Panc1 (cell line): ENCODE measurements at regions not wholly inside any gene's neighbourhood (a gene's known extent, or its start where the extent isn't known, plus 50 kb on each side); places are given as distances from the start of the nearest gene placed in this dataset.

Experiments
- ATAC-seq: fragments of 200-7000 bp; cut with Tn5 transposase; 2 replicates; pipeline ENCODE4 v1.9.1; 2020; ENCODE audit warnings: mild to moderate bottlenecking, moderate library complexity
- BruUV-seq: library from RNA; stranded (reverse); fragments of 400-500 nt; replicated peaks from 2 replicates; lab custom pipeline; 2021; lab: Mats Ljungman, UMichigan
- CTCF ChIA-PET: fragments of 300-600 bp; sonication (Branson Sonifier 250); formaldehyde crosslinking; loops from one replicate; lab custom pipeline; 2022; ENCODE audit warnings: antibody characterized with exemption; lab: Charles Lee
- POLR2A ChIA-PET: fragments of 300-600 bp; sonication (Branson Sonifier 250); formaldehyde crosslinking; loops from one replicate; lab custom pipeline; 2022; ENCODE audit warnings: antibody characterized with exemption; lab: Charles Lee
- DNase-seq: peaks from one replicate; pipeline ENCODE4 v3.0.0-alpha.2; 2010; ENCODE audit warnings: low read depth, low spot score
- H3K27ac ChIP-seq: 2 replicates; pipeline ENCODE4 v1.5.1; 2011; ENCODE audit warnings: mild to moderate bottlenecking, low read length, inconsistent platforms
- H3K27me3 ChIP-seq: fragments of 200-500 bp; sonication (Bioruptor generic); 2 replicates; pipeline ENCODE4 v1.6.0; 2014; ENCODE audit warnings: low read length, inconsistent platforms; ENCODE audit not compliant: control insufficient read depth, insufficient read depth
- H3K36me3 ChIP-seq: fragments of 200-500 bp; sonication (Bioruptor generic); 2 replicates; pipeline ENCODE4 v1.5.1; 2014; ENCODE audit warnings: inconsistent platforms, mild to moderate bottlenecking, low read length, moderate library complexity; ENCODE audit not compliant: control insufficient read depth, insufficient read depth
- H3K4me1 ChIP-seq: 2 replicates; pipeline ENCODE4 v1.5.1; 2011; ENCODE audit warnings: inconsistent platforms, mild to moderate bottlenecking, low read length, moderate library complexity; ENCODE audit not compliant: control insufficient read depth, insufficient read depth
- H3K4me3 ChIP-seq, 2 experiments: 2 replicates each; pipeline ENCODE4 v1.5.1; 2011 to 2012; ENCODE audit warnings: low read depth in 2 of 2, low read length in 2 of 2, mild to moderate bottlenecking in 2 of 2, inconsistent platforms in 1 of 2, moderate library complexity in 1 of 2
- H3K9me3 ChIP-seq: fragments of 200-500 bp; sonication (Bioruptor generic); 2 replicates; pipeline ENCODE4 v1.5.1; 2014; ENCODE audit warnings: low read depth, mild to moderate bottlenecking, inconsistent platforms, low read length, moderate library complexity; ENCODE audit not compliant: control insufficient read depth, insufficient read depth
- POLR2AphosphoS5 ChIP-seq: IDR thresholded peaks from 2 replicates; pipeline ENCODE4 v1.6.1; 2012; ENCODE audit warnings: mild to moderate bottlenecking, low read depth, low read length, moderate library complexity
- SIN3A ChIP-seq: IDR thresholded peaks from 2 replicates; pipeline ENCODE4 v1.6.1; 2012; ENCODE audit warnings: low read depth, mild to moderate bottlenecking, low read length, moderate library complexity, borderline replicate concordance; ENCODE audit not compliant: insufficient read depth
- TCF7L2 ChIP-seq: IDR thresholded peaks from 2 replicates; pipeline ENCODE4 v1.6.1; 2011; ENCODE audit warnings: mild to moderate bottlenecking, low read depth, low read length, inconsistent platforms
- in situ Hi-C: cut with HindIII; loops from 2 replicates; pipeline ENCODE4 v1.10.0; 2016; ENCODE audit warnings: low sequenced_read_pairs, low pct_unique_long_range_greater_than_20kb
- intact Hi-C: fragments of 100-400 bp; cut with micrococcal nuclease; formaldehyde crosslinking; loops from one replicate; pipeline ENCODE4 v1.10.0; 2022; ENCODE audit not compliant: unreplicated experiment
- TF ChIP-seq, protein P1 (sequence below), 2 experiments: IDR thresholded peaks; 2 replicates each; pipeline ENCODE4 v1.6.1; 2011 to 2012; ENCODE audit warnings: low read depth in 2 of 2, control low read depth in 1 of 2, low read length in 1 of 2, mild to moderate bottlenecking in 1 of 2, moderate library complexity in 1 of 2; ENCODE audit not compliant: insufficient read depth in 1 of 2
- TF ChIP-seq, protein P2 (sequence below): fragments of 450-650 bp; IDR thresholded peaks from 2 replicates; pipeline ENCODE4 v1.5.1; 2017; ENCODE audit warnings: mild to moderate bottlenecking

DNA sequence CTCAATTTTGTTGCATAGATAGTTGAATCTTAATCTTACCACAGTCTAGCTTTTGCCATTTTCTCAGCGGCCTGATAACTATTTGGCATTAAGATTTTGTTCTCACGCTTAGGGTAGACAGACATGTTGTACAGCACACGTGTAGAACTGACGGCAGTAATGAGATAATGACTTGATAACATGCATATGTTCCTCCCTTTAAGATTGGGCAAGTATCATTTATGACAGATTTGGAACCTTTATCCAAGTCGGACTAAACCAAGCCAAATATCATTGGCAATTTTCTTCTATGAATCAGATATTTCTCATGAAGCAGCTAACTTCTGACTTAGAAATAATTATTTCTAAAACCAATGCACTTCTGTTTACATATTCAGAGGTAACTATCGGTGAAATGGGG, 205.5 kb downstream of the NDFIP2 start:
- in situ Hi-C loops = no loop called here
- TF ChIP-seq POLR2AphosphoS5 (no peak), TCF7L2 (no peak), SIN3A (no peak)
- TF ChIP-seq, protein P1, sequence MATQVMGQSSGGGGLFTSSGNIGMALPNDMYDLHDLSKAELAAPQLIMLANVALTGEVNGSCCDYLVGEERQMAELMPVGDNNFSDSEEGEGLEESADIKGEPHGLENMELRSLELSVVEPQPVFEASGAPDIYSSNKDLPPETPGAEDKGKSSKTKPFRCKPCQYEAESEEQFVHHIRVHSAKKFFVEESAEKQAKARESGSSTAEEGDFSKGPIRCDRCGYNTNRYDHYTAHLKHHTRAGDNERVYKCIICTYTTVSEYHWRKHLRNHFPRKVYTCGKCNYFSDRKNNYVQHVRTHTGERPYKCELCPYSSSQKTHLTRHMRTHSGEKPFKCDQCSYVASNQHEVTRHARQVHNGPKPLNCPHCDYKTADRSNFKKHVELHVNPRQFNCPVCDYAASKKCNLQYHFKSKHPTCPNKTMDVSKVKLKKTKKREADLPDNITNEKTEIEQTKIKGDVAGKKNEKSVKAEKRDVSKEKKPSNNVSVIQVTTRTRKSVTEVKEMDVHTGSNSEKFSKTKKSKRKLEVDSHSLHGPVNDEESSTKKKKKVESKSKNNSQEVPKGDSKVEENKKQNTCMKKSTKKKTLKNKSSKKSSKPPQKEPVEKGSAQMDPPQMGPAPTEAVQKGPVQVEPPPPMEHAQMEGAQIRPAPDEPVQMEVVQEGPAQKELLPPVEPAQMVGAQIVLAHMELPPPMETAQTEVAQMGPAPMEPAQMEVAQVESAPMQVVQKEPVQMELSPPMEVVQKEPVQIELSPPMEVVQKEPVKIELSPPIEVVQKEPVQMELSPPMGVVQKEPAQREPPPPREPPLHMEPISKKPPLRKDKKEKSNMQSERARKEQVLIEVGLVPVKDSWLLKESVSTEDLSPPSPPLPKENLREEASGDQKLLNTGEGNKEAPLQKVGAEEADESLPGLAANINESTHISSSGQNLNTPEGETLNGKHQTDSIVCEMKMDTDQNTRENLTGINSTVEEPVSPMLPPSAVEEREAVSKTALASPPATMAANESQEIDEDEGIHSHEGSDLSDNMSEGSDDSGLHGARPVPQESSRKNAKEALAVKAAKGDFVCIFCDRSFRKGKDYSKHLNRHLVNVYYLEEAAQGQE (IDR thresholded peaks at IDR 0.05; ENCODE audit: insufficient read depth in 1 of 2, low read depth in 2 of 2, low read length in 1 of 2) = no peak
- TF ChIP-seq, protein P2, sequence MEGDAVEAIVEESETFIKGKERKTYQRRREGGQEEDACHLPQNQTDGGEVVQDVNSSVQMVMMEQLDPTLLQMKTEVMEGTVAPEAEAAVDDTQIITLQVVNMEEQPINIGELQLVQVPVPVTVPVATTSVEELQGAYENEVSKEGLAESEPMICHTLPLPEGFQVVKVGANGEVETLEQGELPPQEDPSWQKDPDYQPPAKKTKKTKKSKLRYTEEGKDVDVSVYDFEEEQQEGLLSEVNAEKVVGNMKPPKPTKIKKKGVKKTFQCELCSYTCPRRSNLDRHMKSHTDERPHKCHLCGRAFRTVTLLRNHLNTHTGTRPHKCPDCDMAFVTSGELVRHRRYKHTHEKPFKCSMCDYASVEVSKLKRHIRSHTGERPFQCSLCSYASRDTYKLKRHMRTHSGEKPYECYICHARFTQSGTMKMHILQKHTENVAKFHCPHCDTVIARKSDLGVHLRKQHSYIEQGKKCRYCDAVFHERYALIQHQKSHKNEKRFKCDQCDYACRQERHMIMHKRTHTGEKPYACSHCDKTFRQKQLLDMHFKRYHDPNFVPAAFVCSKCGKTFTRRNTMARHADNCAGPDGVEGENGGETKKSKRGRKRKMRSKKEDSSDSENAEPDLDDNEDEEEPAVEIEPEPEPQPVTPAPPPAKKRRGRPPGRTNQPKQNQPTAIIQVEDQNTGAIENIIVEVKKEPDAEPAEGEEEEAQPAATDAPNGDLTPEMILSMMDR = no peak
- intact Hi-C loops = no loop called here
- Histone ChIP-seq H3K27ac (no peak overlapping the region), H3K9me3 (no peaks in the 10 kb centered on the region), H3K4me3 (no peak overlapping the region), H3K27me3 (no peaks in the 10 kb centered on the region), H3K36me3 (no peaks in the 10 kb centered on the region), H3K4me1 (no peaks in the 10 kb centered on the region)
- DNase-seq = no peak
- BruUV-seq = no TSS peak
- ChIA-PET CTCF (no interaction called here), POLR2A (no interaction called here)
- ATAC-seq = no peak

DNA sequence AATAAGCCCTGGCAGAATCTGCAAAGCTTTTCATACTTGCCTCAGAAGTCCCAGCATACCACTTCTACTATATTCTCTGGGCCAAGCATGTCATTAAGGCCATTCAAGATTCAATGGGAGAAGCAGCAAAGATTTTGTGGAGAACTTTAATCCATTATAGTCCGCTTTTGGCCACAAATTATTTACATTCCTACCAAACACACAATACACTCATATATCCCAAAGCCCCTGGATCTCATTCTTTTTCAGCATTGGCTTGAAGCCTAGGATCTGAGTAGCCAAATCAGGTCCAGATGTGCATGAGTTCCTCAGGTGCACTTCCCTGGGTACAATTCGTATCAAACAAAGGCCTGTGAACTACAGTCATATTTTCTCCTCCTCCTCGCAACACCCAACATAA, 203.4 kb downstream of the NDFIP2 start:
- ChIA-PET POLR2A (no interaction called here), CTCF (no interaction called here)
- intact Hi-C loops (no loop called here), in situ Hi-C loops (no loop called here)
- H3K4me1 ChIP-seq = no peaks in the 10 kb centered on the region
- H3K27me3 ChIP-seq = no peaks in the 10 kb centered on the region
- H3K36me3 ChIP-seq = no peaks in the 10 kb centered on the region
- no peak overlapping the region for H3K27ac ChIP-seq
- no peaks in the 10 kb centered on the region for H3K9me3 ChIP-seq
- no TSS peak for BruUV-seq
- DNase-seq (no peak), ATAC-seq (no peak)
- H3K4me3 ChIP-seq = no peak overlapping the region
- no peak for TF ChIP-seq SIN3A
- TF ChIP-seq, protein P1 (IDR thresholded peaks at IDR 0.05; ENCODE audit: insufficient read depth in 1 of 2, low read depth in 2 of 2, low read length in 1 of 2) = no peak
- TF ChIP-seq, protein P2 = no peak
- no peak for TF ChIP-seq TCF7L2
- no peak for TF ChIP-seq POLR2AphosphoS5
